ENCODE measurements at regions not wholly inside any gene's neighbourhood (a gene's known extent, or its start where the extent isn't known, plus 50 kb on each side); places are given as distances from the start of the nearest gene placed in this dataset.

DNA sequence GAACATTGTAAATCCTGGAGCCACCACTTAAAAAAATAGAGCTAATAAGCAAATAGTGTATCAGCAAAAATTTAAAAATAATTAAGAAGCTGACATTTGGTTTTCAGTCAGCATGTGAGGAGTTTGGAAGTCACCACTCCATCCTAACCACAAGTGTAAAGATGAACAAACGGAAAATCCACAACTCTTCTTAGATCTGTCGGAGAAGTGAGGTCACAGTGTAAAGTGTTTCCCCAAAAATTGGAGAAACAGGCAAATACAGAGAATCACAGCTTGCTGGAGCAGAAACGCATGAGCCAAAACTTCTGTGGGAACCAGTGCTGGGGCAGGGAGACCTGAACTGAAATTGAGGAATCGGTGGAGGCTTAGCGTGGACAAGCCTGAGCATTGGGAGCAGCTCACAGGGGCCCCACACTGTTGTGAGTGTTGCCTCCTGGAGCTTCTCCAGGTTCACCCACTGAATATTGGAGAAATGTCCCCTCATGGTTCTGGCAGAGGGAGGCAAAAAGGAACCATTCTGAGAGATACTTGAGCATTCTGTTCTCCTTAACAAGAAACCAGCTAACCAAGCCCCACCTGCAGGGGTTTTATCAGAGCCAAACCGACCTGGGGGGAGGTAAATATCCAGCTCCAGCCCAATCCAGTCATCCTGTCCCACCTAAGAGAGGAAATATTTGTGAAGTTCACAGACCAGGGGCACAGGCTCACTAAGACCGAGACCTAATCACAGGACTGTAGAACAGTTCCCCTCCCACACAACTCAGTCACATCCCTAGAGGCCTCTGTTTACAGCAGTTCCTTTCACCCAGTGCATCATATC lies 192.0 kb downstream of the ERMARD start:
- H3K36me3 ChIP-seq (ENCODE audit: low read length) = no peaks in the 10 kb centered on the region
- no peaks in the 10 kb centered on the region for H3K9me3 ChIP-seq (ENCODE audit: insufficient read depth, low read length)
- H3K9me2 ChIP-seq (replicated peaks; ENCODE audit: insufficient read depth, low read length) = no peaks in the 10 kb centered on the region
- no peak overlapping the region for H3K9ac ChIP-seq (ENCODE audit: low read length)
- no peaks in the 10 kb centered on the region for H3K79me2 ChIP-seq (ENCODE audit: insufficient read depth, low read length)
- H4K20me1 ChIP-seq (ENCODE audit: low read depth, low read length) = no peaks in the 10 kb centered on the region
- H3F3A ChIP-seq (ENCODE audit: insufficient read depth) = no peaks in the 10 kb centered on the region
- no peak overlapping the region for H2AFZ ChIP-seq (ENCODE audit: low read depth, low read length, severe bottlenecking)
- H3K4me3 ChIP-seq (ENCODE audit: insufficient read depth, low read length, poor library complexity, severe bottlenecking) = no peak overlapping the region
- H3K27me3 ChIP-seq (ENCODE audit: low read length) = no peaks in the 10 kb centered on the region
- no peak overlapping the region for H3K27ac ChIP-seq (ENCODE audit: low read depth, low read length)
- H3K4me2 ChIP-seq (ENCODE audit: low read depth, low read length, poor library complexity, severe bottlenecking) = no peak overlapping the region
- no peak for TF ChIP-seq EZH2phosphoT487 (conservative IDR thresholded peaks at IDR 0.05; ENCODE audit: low read length)
- TF ChIP-seq, protein P1, sequence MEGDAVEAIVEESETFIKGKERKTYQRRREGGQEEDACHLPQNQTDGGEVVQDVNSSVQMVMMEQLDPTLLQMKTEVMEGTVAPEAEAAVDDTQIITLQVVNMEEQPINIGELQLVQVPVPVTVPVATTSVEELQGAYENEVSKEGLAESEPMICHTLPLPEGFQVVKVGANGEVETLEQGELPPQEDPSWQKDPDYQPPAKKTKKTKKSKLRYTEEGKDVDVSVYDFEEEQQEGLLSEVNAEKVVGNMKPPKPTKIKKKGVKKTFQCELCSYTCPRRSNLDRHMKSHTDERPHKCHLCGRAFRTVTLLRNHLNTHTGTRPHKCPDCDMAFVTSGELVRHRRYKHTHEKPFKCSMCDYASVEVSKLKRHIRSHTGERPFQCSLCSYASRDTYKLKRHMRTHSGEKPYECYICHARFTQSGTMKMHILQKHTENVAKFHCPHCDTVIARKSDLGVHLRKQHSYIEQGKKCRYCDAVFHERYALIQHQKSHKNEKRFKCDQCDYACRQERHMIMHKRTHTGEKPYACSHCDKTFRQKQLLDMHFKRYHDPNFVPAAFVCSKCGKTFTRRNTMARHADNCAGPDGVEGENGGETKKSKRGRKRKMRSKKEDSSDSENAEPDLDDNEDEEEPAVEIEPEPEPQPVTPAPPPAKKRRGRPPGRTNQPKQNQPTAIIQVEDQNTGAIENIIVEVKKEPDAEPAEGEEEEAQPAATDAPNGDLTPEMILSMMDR (IDR thresholded peaks at IDR 0.05; ENCODE audit: insufficient read depth, low read length, poor library complexity, severe bottlenecking) = no peak

- Histone ChIP-seq H2AFZ (ENCODE audit: low read depth, low read length, severe bottlenecking) (no peak overlapping the region), H3K9me3 (ENCODE audit: insufficient read depth, low read length) (no peaks in the 10 kb centered on the region), H3K4me3 (ENCODE audit: insufficient read depth, low read length, poor library complexity, severe bottlenecking) (no peak overlapping the region), H3K4me2 (ENCODE audit: low read depth, low read length, poor library complexity, severe bottlenecking) (no peak overlapping the region), H3K79me2 (ENCODE audit: insufficient read depth, low read length) (no peaks in the 10 kb centered on the region), H3K27me3 (ENCODE audit: low read length) (no peaks in the 10 kb centered on the region), H4K20me1 (ENCODE audit: low read depth, low read length) (no peaks in the 10 kb centered on the region), H3K27ac (ENCODE audit: low read depth, low read length) (no peak overlapping the region), H3F3A (ENCODE audit: insufficient read depth) (no peaks in the 10 kb centered on the region), H3K36me3 (ENCODE audit: low read length) (no peaks in the 10 kb centered on the region), H3K9me2 (replicated peaks; ENCODE audit: insufficient read depth, low read length) (no peaks in the 10 kb centered on the region), H3K9ac (ENCODE audit: low read length) (no peak overlapping the region)
- TF ChIP-seq, protein P1 (IDR thresholded peaks at IDR 0.05; ENCODE audit: insufficient read depth, low read length, poor library complexity, severe bottlenecking) = no peak
- no peak for TF ChIP-seq EZH2phosphoT487 (conservative IDR thresholded peaks at IDR 0.05; ENCODE audit: low read length)
Observed at GRCh38 chr6:169942173-169942572, 190.8 kb downstream of the ERMARD start.

DNA sequence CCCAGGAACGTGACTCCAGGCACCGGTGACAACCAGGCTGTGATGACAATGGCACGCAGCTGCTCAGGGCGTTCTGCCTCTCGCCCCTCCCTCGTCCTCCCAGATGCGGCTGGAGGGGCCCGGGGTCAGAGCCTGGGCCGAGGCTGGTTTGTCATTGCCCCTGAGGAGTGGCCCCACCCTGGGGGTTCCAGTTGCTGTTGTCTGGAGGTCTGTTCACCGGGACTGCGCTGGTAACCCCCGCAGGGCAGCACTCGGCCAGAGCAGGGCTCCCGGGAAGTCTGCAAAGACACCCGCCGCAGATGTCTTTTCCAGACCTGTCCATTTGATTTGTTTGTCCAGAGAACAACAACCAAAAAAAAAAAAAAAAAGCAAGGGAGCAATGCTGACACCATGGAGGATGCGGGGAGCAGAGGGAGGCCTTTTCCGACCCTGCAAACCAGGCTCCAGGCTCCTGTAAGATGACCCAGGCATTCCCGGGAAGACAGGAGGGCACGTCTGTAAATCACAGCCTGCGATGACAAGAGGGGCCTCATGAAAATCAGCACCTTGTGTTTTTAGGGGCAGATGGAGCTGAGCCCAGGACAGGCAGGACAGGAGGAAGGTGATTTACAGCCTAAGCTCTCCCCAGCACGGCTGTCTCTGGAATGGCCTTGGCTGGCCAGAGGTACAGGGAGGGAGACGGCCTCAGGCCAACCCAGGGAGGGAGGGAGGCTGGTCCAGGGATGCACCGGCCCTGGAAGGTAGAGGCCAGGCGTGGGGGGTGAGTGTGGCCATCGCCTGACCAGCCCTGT lies 189.3 kb downstream of the ERMARD start:
- Histone ChIP-seq H3K27me3 (ENCODE audit: low read length) (no peaks in the 10 kb centered on the region), H3K9me3 (ENCODE audit: insufficient read depth, low read length) (no peaks in the 10 kb centered on the region), H3K79me2 (ENCODE audit: insufficient read depth, low read length) (no peaks in the 10 kb centered on the region), H3K4me2 (ENCODE audit: low read depth, low read length, poor library complexity, severe bottlenecking) (no peak overlapping the region), H3K9ac (ENCODE audit: low read length) (no peak overlapping the region), H2AFZ (ENCODE audit: low read depth, low read length, severe bottlenecking) (no peak overlapping the region), H3K9me2 (replicated peaks; ENCODE audit: insufficient read depth, low read length) (no peaks in the 10 kb centered on the region), H3K36me3 (ENCODE audit: low read length) (no peaks in the 10 kb centered on the region), H4K20me1 (ENCODE audit: low read depth, low read length) (no peaks in the 10 kb centered on the region), H3F3A (ENCODE audit: insufficient read depth) (no peaks in the 10 kb centered on the region), H3K4me3 (ENCODE audit: insufficient read depth, low read length, poor library complexity, severe bottlenecking) (no peak overlapping the region), H3K27ac (ENCODE audit: low read depth, low read length) (no peak overlapping the region)
- TF ChIP-seq, protein P1 (IDR thresholded peaks at IDR 0.05; ENCODE audit: insufficient read depth, low read length, poor library complexity, severe bottlenecking) = no peak
- TF ChIP-seq EZH2phosphoT487 (conservative IDR thresholded peaks at IDR 0.05; ENCODE audit: low read length) = no peak

Data from SU-DHL-6 (cell line).